RPMI8226 (cell line): ENCODE measurements at regions not wholly inside any gene's neighbourhood (a gene's known extent, or its start where the extent isn't known, plus 50 kb on each side); places are given as distances from the start of the nearest gene placed in this dataset.
"Not testable (repeated sequence)": the region's sequence is repeated elsewhere in the genome, so short reads cannot be mapped to it uniquely, and the experiment has no call there.

Source experiments
- DNase-seq: peaks from one replicate; pipeline ENCODE4 v3.0.0-alpha.2; 2015

DNA sequence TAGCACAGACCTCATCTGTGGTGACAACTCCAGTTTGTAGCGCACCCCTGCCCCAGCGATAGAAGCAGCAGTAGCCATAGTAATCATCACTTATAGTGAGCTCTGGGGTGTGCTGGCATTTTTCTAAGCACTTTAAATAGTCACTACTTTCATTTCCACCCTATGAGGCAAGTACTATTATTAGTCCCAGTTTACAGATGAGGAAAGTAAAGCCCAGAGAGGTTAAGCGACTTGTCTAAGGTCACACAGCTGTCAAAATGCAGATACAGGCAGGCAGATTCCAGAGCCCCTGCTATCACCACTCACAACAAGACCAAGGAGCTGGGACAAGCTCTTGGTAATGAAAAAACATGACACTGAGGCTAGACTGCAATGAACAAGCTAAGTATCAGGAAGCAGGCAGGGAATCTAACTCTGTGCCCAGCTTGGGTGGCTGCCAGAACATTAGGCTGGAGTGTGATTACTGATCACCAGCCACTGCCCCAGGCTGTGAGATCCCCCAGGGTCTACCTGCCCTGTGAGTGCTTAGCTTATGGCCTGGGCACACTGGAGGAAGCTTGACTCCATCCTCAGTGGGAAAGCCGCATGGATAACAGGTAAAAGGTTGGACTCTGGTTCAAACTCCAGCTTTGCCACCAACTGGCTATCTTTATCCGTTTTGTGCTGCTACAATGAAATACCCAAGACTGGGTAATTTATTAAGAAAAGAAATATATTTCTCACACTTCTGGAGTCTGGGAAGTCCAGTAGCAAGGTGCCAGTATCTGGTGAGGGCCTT lies 561.1 kb downstream of the MN1 start:
- DNase-seq, result no peak

DNA sequence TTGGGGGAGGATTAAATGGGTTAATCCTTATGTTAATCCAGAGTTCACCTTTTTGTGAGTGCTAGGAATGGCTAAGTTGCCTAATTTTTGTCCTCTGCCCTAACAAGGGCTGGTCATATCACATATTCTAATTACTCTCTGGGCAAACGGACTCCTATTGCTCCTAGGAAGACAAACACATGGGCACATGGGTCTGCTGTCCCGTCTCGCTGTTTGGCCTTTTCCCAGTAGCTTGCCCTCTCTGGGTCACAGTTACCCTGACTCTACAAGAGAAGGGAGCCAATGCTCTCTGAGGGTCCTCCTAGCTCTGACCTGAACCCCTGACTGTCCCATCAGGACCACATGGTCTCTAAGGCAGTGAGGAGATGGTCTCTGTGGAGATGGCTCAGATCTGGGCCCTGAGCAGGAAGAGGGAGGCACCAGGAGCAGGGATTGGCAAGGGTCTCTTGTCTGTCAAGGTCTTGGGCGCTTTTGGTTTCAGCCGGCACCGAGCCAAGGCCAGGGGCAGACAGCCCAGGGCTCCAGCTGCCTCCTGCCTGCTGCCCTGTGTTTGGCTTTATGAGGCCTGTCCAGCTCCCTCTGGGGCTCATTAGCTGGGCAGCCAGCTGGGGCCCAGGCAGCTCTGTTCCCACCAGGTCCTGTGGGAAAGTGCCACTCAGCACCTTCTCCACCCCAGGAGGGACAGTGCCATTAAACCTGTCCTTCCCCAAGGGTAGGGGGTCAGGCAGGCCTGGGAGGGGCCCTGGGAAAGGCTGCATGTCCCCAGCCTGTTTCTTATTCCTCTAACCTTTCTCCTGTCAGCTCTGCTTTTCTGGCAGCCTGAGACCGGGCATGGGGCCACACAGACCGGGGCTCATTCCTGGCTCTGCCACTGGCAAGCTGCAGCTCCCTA lies 559.9 kb downstream of the MN1 start:
- DNase-seq, result no peak

GRCh38 chr22:27242474-27242873 lies 559.1 kb downstream of the MN1 start:
- no peak for DNase-seq

DNA sequence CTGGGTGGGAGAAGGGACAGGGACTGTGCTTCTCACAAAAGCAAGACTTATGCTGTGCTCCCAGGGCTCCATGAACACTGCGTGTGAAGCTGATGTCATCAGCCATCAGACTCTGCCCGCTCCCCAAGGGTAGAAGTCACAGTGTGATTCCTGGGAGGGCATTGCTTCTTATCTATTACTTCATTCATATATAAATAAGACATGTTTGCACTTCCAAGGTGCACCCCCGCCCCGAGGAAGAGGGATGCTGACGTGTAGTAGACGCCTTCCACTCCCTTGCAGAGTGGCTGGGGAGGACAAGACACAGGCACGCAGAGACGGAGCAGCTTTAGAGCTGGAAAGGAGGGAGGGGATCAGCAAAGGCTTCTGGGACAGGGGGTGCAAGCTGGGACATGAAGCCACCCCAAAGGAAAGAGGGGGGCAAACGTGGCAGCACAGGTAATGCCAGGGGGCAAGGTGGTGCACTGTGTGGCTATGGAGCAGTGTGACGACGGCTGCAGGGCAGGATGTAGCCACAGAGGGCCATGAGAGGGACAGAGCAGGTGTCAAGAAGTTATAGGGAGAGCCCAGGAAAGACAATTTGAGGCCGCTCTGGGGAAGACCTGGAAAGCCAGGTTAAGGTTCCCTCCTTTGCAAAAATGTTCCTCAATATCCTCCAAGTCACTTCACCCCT lies 558.5 kb downstream of the MN1 start:
- no peak for DNase-seq

DNA sequence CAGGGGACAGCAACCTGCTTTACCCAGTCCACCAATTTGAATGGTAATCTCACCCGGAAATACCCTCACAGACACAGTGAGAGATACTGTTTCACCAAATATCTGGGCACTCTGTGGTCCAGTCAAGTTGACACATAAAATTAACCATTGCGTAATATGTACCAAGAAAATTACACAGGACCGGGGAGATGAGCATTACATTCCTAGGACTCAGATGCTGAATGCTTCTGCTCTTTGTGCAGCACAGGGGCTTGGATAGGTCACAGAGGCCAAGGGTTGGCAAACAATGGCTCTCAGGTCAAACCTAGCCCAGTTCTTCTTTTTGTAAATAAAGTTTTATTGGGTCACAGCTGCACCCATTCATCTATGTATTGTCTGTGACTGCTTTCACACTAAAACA lies 557.2 kb downstream of the MN1 start:
- no peak for DNase-seq

DNA sequence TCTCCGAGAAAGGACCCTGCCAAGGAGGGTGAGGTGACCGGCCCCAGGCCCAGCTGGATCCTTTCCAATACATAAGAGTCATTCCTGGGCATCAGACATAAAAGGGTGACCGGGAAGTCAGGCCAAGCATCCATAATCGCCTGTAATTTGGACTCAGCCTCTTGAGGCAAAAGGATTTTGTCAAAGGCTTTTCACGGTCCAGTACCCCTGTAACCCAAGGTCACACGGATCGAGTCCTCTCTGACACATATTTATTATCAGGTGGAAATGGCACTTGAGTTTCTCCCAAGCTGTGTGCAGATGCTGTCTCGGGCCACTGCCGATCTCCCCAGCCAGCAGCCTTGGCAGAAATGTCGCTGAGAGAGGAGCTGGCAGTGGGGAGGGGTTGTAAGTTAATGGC lies 556.5 kb downstream of the MN1 start:
- DNase-seq, result no peak

DNA sequence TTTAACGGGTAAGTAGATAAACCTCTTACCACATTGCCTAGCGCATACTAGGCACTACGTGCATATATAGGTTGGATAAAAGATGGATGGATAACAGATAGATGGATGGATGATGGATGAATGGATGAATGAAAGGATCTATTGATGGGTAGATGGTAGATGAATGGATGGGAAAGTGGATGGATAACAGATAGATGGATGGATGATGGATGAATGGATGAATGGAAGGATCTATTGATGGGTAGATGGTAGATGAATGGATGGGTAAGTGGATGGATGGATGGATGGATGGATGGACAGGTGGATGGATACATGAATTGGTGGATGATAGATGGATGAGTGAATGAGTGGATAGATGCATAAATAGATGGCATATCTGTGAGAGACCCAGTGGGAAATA lies 555.0 kb downstream of the MN1 start:
- DNase-seq, result no peak

- DNase-seq, result no peak
Observed at GRCh38 chr22:27247701-27248434, 553.7 kb downstream of the MN1 start.

- no peak for DNase-seq
Observed at GRCh38 chr22:27250418-27250817, 551.1 kb downstream of the MN1 start.

DNA sequence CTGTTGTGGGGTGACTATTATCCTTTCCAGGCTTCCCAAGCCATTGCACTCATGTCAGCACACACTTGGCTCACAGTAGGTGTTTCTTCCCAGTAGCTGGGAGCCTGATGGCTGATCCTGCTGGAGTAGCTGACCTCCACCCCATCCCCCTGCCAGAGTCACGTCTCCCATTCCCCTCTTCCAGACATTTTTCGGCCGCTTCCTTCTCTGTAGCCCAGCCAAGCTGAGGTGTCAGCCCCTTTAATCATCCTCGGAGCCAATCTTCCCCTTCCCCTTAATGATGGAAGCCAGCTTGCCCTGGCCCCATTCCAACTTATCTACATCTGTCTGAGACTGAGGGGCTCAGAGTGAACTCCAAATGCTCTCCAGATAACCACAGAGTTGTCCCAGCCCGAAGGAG lies 550.7 kb downstream of the MN1 start:
- DNase-seq, result no peak

DNA sequence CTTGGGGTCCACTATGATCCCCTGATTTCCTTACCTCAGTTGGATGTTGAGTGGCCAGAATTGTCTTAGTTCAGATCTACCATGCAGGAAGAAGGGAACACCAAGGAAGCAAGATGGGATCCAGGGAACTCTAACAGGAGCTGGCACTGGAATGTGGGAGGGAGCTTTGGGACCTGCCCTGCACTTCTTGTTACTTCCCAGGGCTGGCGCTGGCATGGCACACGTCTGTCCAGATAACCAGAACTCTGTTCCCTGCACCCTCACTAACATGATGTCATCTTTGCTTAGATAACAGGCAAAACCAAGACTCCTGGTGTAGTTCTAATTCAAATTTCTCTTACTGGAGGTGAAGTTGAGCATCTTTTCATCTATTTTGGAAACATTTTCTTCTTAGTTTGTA lies 550.0 kb downstream of the MN1 start:
- DNase-seq, result no peak

DNA sequence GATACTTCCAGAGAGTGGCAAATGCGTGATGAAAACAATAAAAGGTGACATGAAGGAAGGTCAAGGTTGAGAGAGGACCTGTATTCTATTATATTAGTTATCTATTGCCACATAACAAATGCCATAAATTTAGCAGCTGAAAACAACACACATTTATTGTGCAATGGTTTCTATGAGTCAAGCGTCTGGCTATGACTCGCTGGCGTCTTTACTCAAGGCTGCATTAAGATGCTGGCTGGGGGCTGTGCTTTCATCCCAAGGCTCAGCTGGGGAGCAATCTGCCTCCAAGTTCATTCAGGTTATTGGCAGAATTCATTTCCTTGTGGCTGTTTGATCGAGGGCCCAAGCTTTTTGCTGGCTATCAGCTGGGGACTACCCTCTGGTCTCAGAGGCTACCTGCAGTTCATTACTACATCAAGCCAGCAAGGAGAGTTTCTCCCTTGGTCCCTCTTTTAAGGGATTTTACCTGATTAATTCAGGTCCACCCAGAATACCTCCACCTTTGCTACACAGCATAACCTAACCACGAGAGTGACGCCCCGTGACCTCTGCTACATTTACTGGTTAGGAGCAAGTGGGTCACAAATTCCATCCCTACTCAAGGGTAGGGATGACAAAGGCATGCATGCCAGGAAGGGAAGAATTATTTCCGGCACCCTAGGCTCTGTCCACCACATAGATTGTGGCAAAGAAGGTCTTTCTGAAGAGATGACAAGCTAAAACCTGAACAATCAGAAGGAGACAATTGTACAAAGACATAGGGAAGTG lies 549.1 kb downstream of the MN1 start:
- no peak for DNase-seq

DNA sequence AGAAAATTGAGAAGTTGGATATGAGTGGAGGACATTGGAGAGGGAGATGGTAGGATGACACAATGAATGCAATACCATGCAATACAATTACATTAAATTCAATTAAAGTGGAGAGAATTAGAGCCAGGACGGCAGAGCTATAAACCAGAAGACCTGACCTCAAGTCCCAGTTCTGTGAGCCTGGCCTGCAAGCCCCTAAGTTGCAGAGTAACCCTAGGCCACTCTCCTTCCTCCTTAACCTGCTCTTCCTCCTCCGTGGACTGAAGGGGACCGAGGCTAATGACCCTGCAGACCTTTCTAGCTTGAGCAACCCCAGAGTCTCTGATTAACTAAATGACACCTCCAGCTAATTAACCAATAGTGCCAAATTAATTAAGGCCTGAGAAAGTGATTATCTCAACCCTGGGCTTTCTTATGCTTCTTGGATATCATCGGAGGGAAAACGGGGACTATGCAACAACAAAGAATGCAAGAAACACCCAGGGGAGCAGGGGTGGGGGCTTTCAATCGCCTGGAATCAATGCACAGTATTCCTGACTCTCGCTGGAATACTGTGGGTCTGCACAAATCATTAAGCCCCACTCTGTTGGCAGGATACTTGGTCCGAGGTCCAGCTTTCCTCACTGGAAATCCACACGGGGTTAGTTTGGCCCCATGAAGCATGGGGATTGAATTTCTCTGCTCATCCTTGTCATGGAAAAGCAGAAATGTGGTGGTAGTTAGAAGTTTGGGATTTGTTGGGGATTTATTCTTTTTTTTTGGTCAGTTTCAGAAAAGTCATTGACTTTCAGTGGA lies 548.3 kb downstream of the MN1 start:
- DNase-seq, result no peak

DNA sequence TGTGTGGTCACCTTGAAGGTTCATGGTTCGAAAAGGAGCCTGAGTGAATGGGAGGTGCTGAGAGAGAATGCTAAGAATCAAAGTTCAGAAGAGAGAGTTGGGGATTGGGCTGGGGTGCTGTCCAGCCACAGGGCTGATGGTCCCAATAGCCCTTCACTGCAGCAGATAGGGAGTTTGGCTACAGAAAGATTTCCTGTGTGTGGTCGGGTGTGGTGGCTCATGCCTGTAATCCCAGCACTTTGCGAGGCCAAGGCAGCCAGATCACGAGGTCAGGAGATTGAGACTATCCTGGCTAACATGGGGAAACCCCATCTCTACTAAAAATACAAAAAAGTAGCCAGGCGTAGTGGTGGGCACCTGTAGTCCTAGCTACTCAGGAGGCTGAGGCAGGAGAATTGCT lies 547.5 kb downstream of the MN1 start:
- not testable (repeated sequence) for DNase-seq

GRCh38 chr22:27255580-27255979 lies 546.0 kb downstream of the MN1 start:
- no peak for DNase-seq

GRCh38 chr22:27257987-27258386 lies 543.6 kb downstream of the MN1 start:
- DNase-seq, result no peak

DNA sequence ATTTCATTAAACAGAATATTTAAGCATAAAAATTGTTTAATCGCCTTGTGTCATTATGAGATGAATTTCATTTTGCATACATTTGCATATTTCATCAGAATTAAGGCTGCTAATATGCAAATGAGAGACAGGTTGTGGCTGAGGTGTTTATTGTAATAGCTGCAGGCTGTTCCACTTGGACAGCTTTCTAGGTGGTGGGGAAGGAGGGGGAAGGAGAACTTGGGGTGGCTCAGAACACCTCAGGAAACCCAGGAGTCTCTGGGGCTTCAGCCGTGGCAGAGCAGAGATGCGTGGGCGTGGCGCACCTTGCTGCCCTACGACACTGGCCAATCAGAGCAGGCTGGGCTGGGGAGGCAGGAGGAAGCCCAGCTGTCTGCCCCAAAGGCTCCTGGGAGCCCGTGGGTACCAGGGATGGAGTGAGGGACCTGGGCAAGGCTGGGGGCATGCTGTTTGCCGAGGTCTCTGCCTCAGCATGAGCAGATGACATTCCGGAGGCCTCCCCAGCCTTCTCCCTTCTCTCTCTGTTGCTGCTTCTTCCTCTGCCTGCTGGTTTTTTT lies 542.9 kb downstream of the MN1 start:
- no peak for DNase-seq

- DNase-seq, result no peak
Observed at GRCh38 chr22:27259433-27259832, 542.1 kb downstream of the MN1 start.

GRCh38 chr22:27260087-27260698 lies 541.4 kb downstream of the MN1 start:
- DNase-seq, result no peak

- no peak for DNase-seq
Observed at GRCh38 chr22:27262361-27262760, 539.2 kb downstream of the MN1 start.

DNA sequence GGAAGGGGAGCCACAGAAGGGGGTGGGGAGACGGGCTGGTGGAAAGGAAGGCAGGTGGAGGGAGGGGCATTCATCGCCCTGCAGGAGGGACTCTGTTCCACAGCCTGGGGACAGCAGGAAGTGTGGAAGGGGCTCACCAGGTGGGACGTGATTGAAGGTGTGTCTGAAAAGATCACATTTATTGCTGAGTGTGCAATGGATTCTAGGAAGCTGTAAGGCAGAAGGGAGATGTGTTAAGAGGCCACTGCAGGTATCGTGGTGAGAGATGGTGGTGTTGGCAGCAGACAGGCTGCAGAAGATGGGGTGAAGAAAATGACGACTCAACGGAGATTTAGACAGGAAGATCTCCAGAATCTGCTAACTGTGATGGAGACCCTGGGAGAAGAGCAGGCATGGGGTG lies 537.4 kb downstream of the MN1 start:
- DNase-seq, result no peak
